HG03378 (cell line): ENCODE measurements at regions not wholly inside any gene's neighbourhood (a gene's known extent, or its start where the extent isn't known, plus 50 kb on each side); places are given as distances from the start of the nearest gene placed in this dataset.

Source experiments
- ATAC-seq: cut with Tn5 transposase; IDR thresholded peaks from one replicate; pipeline ENCODE4 v1.9.1; 2021; ENCODE audit warnings: mild to moderate bottlenecking, moderate library complexity; ENCODE audit not compliant: unreplicated experiment

DNA sequence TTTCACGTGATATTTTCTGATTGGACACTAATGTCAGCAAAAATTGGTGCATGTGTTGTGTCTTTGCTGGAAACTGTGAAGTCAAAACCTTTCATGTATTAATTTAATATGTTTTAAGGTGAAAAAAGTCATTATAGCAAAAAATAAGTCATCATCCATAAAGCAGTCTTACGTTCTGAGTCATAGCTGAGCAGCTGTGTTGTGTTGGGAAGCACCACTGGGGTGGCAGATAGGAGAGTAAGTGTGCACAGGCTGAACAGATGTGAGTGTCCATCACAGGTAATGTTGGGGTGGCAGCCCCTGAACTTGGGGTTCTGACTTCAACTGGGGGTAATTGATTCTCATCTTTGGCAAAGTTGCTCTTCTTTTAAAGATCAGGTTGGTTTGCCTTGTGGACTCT, 156.8 kb downstream of the NXNL2 start:
- ATAC-seq: no peak

DNA sequence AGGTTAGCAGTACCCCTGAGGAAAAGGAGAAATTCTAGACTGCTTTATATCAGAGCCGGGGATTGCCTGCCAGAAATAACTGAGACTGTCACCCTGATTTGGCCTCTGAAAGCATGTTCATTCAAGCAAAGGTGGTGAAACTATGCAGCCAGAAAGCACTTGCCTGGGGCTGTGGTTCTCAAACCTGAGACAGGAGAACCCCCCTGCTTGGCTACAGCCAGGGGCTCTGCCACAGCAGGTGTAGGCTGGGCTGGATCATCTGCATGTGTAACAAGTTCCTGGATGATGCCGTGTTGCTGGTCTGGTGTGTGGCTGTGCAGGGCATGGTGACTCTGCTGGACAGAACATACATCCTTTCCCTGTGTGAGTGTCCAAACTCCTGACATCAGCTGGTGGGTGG, 157.8 kb downstream of the NXNL2 start:
- no peak for ATAC-seq

DNA sequence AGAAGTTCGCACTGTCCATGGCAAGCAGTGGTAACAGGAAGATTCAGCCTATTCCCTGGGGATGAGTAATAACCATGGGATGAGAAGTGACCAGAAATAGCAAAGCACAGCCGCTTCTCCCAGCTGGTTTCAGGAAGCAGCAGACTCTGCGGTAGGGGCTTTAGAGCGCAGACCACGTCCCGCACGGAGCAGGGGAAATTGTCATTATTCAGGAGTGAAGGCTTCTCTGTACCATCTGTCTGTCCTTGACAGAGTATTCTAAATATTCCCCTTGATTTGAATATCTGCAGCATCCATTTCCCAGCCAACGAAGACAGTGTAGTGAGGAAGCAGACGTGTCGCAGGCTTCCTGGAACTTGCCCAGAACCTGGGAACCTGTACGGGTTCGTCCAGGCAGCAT, 159.6 kb downstream of the NXNL2 start:
- ATAC-seq: no peak

DNA sequence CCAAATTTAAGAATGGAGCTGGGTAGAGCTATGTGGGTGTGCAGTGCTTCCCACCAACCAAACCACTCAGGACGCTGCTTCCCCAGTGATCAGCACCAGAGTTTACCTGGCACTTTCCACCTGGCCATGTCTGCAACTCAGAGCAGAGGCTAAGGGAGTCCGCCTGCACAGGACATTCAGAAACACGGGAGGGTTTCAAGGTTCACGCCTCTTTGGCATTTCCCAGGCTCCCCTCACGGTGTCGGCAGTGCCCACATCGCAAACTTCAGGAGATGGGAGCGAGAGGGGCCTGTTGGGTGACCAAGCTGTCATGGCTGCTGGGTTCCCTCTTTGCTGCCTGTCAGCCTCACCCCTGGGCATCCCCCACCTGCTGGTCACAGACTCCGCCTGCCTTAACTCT, 161.5 kb downstream of the NXNL2 start:
- no peak for ATAC-seq

DNA sequence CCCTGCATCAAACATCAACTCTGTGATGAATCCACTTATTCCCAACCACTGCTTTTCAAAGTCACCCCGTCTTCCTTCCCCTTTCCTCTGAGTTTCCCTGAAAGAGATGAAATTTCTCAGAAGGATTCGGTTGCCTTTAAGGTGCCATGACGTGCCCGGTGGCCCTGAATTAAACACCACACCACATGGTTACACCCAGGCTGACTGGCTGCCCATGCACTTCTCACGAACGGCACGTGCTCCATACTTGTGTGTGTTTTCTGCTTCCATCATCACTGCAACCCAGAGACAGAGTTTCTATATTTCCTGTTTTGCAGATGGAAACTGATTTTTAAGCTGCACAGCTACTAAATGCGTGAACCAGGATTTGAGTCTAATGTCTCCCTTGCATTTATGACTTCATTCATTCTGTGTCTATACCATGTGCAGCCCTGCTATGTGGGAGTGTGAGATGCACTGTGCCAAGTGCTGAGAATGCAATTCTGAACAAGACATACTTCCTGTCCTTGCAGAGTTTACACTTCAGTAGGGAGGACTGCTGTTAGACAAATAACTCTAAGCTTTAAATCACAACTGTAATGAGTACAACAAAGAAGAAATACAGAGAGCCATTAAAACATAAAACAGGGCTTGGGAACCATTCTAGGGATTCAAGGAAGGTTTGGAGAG, 162.9 kb downstream of the NXNL2 start:
- ATAC-seq: no peak

DNA sequence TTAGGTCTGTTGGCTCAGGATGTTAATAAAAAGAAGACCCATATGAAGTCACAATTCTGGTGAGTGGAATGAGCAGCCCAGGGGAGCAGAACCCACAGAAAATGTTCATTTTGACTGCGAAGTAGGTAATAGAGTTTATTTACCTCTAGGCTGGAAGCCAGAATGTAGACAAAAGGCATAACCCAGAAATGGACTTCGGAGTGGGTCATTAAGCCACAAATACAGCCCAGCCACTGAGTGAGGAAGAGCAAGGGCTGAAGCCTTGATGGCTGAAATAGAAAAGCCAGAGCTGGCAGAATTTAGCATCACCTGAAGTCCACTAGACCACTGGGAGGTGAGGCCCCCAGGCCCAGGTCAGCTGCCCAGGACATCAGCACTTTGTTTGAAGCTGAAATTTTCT, 168.0 kb downstream of the NXNL2 start:
- ATAC-seq: no peak

DNA sequence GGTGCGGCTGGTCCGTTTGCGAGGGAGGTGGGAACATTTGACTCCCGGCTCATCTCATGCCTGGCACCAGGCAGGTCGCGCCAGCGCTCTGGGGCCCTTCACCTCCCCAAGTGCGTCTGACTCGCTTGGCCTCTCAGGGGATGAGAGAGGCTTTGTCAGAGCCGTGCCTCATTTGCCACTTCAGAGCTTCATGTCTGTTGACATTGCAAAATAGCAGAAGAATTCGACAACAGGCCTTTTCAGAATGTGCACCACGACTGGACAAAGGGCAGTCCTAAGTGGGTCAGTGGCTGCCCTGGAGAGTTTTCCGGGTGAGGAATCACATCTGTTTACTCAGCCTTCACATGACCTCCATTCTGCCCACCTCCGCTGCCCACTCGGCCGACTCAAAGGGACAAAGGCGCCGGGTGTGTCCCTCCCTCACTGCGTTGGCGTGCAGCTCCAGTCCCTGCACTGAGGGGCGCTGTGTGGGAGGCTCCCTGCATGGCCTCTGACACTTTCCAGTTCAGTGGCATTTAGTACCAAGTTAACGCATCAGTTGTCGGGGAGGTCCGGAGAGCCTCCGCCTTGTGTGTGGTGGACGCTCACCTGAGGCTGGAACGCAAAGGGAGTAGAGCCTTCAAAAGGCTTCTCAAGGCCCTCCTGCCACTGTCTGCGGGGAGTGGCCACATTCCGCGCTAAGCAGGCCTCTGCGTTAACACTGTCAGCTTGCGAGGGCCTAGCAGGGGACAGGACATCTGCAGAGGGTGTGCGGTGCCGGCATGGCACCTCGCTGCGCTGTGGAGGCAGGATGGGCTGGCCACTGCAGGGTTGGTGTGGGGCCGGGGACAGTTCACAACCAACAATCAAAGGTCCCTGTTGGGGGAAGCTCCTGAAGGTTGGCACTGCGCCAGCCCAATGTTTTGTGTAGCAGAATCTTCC, 171.5 kb downstream of the NXNL2 start:
- no peak for ATAC-seq

DNA sequence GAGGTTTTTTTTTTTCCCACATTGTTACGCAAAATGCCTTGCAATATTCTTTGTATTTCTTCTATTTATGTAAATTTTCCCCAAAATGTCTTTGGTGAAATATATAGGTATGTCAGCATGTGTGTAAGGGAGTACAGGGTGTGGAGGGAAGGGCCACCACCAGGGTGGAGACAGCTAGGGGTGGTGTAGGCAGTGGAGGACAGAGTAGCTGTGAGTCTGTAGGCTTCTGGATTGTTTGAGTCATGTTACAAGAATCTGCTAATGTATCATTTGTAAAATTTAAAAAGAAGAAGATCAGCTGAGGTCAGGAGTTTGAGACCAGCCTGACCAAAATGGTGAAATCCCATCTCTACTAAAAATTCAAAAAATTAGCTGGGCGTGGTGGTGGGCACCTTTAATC, 175.5 kb downstream of the NXNL2 start:
- ATAC-seq: no peak

DNA sequence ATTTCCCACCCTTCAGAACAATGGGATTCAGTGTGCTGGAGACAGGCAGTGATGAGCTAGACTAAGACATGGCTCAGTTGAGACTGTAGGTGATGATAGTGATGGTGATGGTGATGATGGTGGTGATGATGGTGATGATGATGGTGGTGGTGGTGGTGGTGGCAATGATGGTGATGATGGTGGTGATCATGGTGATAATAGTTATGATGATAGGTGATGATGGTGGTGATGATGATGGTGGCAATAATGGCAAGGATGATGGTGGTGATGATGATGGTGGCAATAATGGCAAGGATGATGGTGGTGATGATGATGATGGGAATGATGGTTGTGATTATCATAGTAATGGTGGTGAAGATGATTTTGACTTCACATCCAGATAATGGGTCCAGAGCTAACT, 176.7 kb downstream of the NXNL2 start:
- ATAC-seq: no peak

DNA sequence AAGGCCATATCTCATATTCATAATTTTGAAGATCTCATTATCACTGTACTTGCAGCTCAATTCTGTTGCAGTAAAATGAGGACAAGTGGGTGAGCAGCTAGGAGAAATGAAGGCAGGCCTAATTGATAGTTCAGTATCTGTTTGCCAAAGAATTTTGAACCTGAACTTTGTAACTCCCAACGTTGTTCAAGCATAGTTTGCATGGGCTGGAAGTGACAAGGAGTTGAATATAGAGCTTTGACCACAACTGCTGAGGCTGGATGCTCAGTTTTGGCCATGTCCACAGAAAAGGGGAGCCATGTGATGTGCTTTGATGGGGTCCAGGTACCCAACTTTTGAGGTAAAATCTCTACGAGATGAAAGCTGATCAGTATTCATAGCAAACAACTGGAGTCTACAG, 177.5 kb downstream of the NXNL2 start:
- ATAC-seq: no peak

DNA sequence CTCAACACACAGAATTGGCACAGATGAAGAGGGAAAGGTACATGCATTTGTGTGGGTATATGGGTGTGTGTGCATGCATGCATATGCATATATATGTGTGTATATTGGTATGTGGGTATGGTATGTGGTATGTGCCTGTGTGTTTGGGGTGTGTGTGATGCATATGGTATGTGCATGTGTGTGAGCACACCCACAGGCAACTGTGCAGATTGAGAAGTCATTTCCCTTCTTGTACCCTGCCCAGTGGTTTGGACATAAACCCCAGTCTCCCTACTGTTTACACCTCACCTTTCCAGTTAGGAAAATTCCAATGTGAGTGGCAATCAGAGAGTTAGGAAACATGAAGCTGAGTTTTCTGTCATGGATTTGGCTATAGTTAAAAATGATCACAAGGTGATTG, 178.0 kb downstream of the NXNL2 start:
- ATAC-seq: no peak

DNA sequence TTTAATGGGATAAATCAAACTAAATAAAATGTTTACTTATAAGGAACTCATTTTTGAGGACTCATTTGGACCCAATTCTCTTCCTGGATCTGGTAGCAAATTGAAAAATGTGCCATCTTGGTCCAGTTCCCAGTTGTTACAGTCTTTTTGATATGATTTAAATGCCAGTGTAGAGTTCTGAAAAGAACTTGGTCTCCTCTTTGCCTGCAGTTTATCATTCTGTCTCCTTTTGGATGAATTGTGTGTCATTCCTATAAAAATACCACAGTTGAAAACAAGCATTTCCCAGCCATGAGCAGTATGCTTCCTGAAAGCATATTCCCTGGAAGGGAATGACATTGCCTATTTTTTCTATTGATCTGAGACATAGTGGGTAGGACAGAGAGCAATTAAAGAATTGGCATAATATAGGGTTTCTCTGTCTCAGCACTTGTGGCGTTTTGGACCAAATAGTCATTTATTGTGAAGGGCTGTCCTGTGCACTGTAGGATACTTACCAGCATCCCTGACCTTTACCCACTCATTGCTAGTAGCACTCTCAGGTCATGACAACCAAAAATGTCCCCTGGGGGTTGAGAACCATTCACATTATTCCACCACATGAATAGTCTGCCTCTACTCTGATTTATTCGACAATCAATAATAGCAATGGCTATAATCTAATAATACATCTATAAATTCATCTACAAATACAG, 181.8 kb downstream of the NXNL2 start:
- ATAC-seq: no peak

DNA sequence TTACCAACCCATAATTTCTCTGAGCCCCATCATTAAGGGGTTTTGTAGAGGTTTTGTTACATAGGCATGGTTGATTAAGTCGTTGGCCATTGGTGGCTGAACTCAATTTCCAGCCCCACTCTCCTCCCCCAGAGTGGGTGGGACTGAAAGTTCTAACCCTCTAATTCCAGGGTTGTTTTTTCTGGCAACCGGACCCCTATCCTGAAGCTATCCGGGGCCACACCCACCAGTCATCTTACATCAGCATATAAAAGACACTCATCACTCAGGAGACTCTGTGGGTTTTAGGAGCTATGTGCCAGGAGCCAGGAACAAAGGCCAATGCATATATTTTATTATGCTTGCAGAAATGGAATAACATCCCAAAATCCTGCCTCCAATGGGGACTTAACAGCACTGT, 186.0 kb downstream of the NXNL2 start:
- ATAC-seq: no peak

DNA sequence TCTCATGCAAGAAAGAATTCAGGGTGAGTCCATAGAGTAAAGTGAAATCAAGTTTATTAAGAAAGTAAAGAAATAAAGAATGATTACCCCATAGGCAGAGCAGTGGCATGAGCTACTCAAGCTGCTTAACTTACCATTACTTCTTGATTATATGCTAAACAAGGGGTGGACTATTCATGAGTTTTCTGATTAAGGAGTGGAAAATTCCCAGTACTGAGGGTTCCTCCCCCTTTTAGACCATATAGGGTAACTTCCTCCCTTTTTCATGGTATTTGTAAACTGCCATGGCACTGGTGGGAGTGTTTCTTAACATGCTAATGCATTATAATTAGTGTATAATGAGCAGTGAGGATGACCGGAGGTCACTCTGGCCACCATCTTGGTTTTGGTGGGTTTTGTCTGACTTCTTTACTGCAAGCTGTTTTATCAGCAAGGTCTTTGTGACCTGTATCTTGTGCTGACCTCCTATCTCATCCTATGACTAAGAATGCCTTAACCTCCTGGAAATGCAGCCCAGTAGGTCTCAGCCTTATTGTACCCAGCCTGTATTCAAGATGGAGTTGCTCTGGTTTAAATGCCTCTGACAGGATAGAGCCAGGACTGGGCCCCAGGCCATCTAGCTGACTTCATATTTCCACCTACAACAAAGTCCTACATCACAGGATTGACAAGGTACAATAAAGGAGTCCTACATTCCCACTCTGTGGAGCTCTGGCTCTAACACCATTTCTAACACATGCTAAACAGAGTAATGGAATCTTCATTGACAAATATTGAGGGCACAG, 186.7 kb downstream of the NXNL2 start:
- no peak for ATAC-seq

DNA sequence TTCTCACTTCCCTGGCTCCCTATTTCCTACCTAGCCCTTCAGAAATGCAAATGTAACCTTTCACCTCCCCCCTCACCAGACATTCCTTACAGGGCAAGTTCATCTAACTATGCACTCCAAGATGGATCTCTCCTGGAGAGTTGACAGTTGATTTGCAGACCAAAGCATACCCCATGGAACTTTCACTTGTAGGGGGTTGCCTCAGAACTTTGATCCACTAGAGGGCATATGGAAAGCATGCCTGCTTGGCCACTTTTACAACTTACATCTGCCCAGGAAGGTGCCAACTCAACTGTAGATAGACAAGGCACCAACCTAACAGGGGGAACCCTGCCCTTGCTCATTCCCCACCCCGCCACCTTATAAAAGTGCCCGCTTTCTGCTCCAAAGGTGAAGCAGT, 187.8 kb downstream of the NXNL2 start:
- no peak for ATAC-seq

DNA sequence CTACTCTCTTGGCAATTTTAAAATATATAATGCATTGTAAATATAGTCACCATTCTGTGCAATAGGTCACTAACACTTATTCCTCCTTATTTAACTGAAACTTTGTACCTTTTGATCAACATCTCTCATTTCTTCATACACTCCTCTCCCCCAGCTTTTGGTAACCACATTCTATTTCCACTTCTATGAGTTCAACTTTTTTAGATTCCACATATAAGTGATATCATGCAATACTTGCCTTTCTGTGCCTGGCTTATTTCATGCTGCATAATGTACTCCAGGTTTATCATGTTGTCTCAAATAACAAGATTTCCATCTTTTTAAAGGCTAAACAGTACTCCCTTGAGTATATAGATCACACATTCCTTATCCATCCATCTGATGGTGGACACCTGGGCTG, 188.8 kb downstream of the NXNL2 start:
- ATAC-seq: no peak

DNA sequence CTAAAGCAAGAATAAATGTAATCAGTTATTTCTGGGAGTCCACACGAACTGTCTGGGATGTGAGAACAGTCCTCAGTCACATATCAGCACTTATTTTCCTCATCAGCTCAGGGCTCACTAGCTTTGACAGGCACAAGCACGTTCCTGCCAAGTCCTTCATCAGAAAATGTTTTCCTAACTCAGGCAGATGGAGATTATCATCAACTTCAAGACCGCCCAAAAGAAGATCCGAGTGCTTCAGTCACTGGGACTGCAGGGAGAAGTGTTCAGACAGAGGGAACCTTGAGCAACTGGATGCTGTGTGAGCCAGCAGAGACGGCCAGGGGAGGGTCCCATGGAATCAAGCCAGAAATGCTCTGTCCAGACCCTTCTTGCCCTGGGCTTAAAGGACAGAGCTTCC, 189.4 kb downstream of the NXNL2 start:
- no peak for ATAC-seq

DNA sequence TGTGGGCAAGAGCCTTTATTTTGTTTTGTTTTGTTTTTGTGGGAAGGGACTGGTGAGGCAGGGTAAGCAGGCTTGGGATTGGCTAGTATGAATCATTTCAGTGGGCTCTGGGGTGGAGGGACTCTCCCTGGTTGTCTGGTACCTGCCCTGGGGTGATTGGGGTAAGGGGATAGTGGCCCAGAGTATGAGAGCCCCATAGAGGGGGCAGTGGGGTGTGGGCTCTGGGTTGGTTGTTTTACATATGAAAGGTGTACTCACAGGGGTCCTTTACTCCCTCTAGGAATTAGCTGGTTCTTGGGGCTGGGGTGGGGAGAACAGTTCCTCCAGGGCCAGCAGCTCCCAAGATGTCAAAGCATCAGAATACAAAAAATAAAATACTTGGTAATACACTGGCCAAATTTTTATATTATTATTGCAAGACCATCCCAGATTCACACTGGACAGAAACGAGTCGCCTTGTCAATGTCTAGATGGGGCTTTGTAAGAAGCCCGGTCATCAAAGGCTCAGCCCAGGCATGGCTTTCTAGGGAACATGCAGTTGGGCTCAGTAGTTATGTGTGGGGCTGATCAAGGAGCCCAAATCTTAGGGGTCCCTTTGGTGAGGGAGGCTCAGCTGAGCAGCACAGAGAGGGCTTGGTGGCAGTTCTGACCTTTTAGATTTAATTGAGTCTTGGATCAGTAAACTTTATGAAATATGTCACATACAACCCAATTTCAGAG, 190.5 kb downstream of the NXNL2 start:
- no peak for ATAC-seq

DNA sequence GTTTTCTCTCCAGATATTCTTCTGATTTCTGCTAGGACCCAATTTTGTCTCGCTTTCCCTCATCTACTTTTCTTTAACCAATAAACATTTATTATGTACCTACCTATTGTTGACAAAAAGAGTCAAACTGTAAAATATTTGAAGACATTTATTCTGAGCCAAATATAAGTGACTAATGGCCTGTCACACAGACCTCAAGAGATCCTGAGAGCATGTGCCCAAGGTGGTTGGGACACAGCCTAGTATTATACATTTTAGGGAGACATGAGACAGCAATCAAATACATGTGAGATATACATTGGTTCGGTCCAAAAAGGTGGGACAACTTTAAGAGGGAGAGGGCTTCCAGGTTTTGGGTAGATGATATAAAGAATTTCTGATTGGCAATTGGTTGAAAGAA, 191.8 kb downstream of the NXNL2 start:
- no peak for ATAC-seq

DNA sequence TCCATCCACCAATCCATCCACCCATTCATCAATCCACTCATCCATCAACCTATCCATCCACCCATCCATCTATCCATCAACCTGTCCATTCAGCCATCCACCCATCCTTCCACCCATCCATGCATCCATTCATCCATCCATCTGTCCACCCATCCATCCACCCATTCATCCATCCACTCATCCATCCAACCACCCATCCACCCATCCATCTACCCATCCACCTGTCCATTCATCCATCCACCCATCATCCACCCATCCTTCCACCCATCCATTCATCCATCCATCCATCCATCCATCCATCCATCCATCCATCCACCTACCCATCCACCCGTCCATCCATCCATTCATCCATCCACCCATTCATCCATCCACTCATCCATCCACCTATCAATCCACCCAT, 195.8 kb downstream of the NXNL2 start:
- ATAC-seq: no peak
